Lung (tissue), 11 donors: ENCODE measurements at regions not wholly inside any gene's neighbourhood (a gene's known extent, or its start where the extent isn't known, plus 50 kb on each side); places are given as distances from the start of the nearest gene placed in this dataset.

Experiments used
- ATAC-seq: fragments of 200-7000 bp; cut with Tn5 transposase; one replicate; pipeline ENCODE4 v1.9.1; 2020; ENCODE audit warnings: moderate number of reproducible peaks; ENCODE audit not compliant: insufficient read depth, low FRiP score
- DNase-seq, 3 donors: peaks; one replicate each; pipeline ENCODE4 v3.0.0-alpha.2; 2013 to 2017
- H3K27ac ChIP-seq, 2 donors: one replicate each; pipeline ENCODE4 v1.5.1; 2013; ENCODE audit warnings: mild to moderate bottlenecking in 2 of 2, moderate library complexity in 2 of 2, control low read depth in 1 of 2, inconsistent platforms in 1 of 2, low read depth in 1 of 2, low read length in 1 of 2
- H3K27me3 ChIP-seq, 3 donors: one replicate each; pipeline ENCODE4 v1.5.1; 2013; ENCODE audit warnings: low read length in 2 of 3; ENCODE audit not compliant: control insufficient read depth in 3 of 3, insufficient read depth in 3 of 3
- H3K36me3 ChIP-seq, 4 donors: one replicate each; pipeline ENCODE4 v1.5.1; 2013; ENCODE audit warnings: low read length in 4 of 4, mild to moderate bottlenecking in 1 of 4, moderate library complexity in 1 of 4; ENCODE audit not compliant: control insufficient read depth in 4 of 4, insufficient read depth in 4 of 4
- H3K4me1 ChIP-seq, 5 donors: one replicate each; pipeline ENCODE4 v1.5.1; 2013; ENCODE audit warnings: low read length in 5 of 5, mild to moderate bottlenecking in 2 of 5, moderate library complexity in 1 of 5; ENCODE audit not compliant: control insufficient read depth in 5 of 5, insufficient read depth in 5 of 5
- H3K4me3 ChIP-seq: one replicate; pipeline ENCODE4 v1.5.1; 2013; ENCODE audit warnings: mild to moderate bottlenecking, control low read depth, moderate library complexity
- H3K9ac ChIP-seq, 2 donors: one replicate each; pipeline ENCODE4 v1.5.1; 2013; ENCODE audit warnings: low read length in 2 of 2, control low read depth in 1 of 2; ENCODE audit not compliant: insufficient read depth in 1 of 2
- H3K9me3 ChIP-seq, 4 donors: one replicate each; pipeline ENCODE4 v1.5.1; 2013; ENCODE audit warnings: low read length in 3 of 4, mild to moderate bottlenecking in 1 of 4, moderate library complexity in 1 of 4; ENCODE audit not compliant: control insufficient read depth in 4 of 4, insufficient read depth in 3 of 4
- CTCF ChIP-seq: IDR thresholded peaks from 2 replicates; pipeline ENCODE4 v1.5.1; 2012; ENCODE audit warnings: mild to moderate bottlenecking; ENCODE audit errors: control extremely low read depth, extremely low read depth
- WGBS, 2 donors: extraction: QIAGEN DNeasy Blood & Tissue Kit; methylation state at CpG; one replicate each; pipeline ENCODE4 v1.1.7; 2013; 5-methylcytosine and 5-hydroxymethylcytosine counted together
- donor health status: control.
- donor health status: control.
- donor health status: Bipolar disorder and iron deficiency.
- donor health status: healthy.
- donor health status: DM: yes; HTN: yes; CAD: no.

- DNase-seq: no peak
- Histone ChIP-seq H3K27ac (no peak overlapping the region), H3K4me3 (no peak overlapping the region), H3K36me3 (no peaks in the 10 kb centered on the region), H3K27me3 (no peaks in the 10 kb centered on the region), H3K4me1 (peaks cover 0 to 9% (median 0%) of the 10 kb centered on the region in 5 donors), H3K9ac (no peak overlapping the region), H3K9me3 (peaks cover 0 to 6% (median 1%) of the 10 kb centered on the region in 4 donors)
- 50 to 66% methylated on average over 5 of the region's 5 CpGs for WGBS, 2 donors
- ATAC-seq: no peak
- TF ChIP-seq CTCF: no peak
Observed at GRCh38 chr16:49914657-49915056, 58.7 kb upstream of the ZNF423 start.

DNA sequence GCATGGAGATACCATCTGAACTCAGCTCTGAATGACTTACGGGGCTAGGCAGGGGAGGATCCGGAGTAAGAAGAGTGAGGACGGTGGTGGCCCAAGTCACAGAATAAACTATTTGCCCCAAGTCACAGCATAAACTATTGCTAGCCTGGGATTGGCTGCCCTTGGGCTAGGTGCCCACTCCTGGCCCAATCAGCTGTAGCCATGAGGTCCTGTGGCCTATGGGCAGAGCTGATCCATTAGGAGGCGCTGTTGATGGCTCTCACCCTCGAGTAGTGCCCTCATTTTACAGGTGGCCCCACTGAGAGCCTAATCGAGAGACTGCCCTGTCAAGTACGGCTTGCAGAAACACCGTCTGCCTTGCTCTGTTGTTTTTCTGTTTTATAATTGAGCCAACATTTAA lies 62.3 kb upstream of the ZNF423 start:
- Histone ChIP-seq H3K4me1 (no peaks in the 10 kb centered on the region), H3K27ac (no peak overlapping the region), H3K9ac (no peak overlapping the region), H3K4me3 (no peak overlapping the region), H3K9me3 (peaks cover 0 to 2% (median 0%) of the 10 kb centered on the region in 4 donors), H3K27me3 (no peaks in the 10 kb centered on the region), H3K36me3 (no peaks in the 10 kb centered on the region)
- ATAC-seq (no peak), DNase-seq (no peak)
- TF ChIP-seq CTCF: no peak
- 88 to 95% methylated on average over 8 of the region's 8 CpGs for WGBS, 2 donors

DNA sequence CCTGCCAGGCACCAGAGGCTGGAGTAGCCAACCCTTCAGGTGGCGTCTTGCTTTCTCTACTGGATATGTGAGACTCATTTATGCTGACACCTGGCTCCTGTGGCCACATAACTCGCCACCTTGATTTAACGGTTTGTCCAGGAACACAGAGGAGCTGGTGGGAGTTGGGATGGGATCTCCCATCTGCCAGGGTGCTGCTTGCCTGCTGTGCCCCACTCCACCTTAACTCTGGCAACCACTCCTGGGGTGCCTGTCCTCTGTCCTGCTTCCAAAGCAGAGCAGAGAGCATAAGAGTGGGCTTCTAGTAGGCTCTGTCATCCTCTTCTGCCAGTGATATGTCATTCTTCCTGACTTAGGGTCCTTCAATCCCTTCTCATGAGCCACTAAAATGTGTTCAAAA lies 63.4 kb upstream of the ZNF423 start:
- H3K27me3 ChIP-seq: no peaks in the 10 kb centered on the region
- no peak overlapping the region for H3K27ac ChIP-seq
- TF ChIP-seq CTCF: no peak
- WGBS, 2 donors: 94 to 95% methylated on average over 3 of the region's 3 CpGs
- H3K4me1 ChIP-seq: no peaks in the 10 kb centered on the region
- H3K4me3 ChIP-seq: no peak overlapping the region
- H3K36me3 ChIP-seq: no peaks in the 10 kb centered on the region
- H3K9me3 ChIP-seq: no peaks in the 10 kb centered on the region
- ATAC-seq (no peak), DNase-seq (no peak)
- H3K9ac ChIP-seq: no peak overlapping the region

DNA sequence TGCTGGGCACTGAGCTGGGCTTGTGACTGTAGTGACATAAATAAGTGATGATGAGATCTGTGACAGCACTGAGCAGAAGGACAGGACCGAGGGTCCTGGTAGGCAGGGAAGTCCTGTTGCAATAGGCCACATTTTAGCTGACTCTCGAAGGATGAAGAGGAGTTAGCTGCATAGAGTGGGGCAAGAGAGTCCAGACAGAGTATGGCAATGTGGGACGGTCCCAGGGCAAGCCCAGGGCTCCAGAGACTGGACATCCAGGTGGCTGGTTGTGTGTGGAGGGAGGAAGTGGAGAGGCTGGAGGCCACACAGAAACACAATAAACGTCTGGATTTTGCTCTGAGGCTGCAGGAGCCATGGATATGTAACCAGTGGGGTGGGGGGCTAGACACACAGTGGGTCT lies 64.5 kb upstream of the ZNF423 start:
- no peaks in the 10 kb centered on the region for H3K27me3 ChIP-seq
- 83 to 86% methylated on average over 4 of the region's 4 CpGs for WGBS, 2 donors
- H3K9ac ChIP-seq: no peak overlapping the region
- no peaks in the 10 kb centered on the region for H3K9me3 ChIP-seq
- no peak overlapping the region for H3K27ac ChIP-seq
- no peak for ATAC-seq
- H3K36me3 ChIP-seq: no peaks in the 10 kb centered on the region
- no peaks in the 10 kb centered on the region for H3K4me1 ChIP-seq
- no peak for TF ChIP-seq CTCF
- no peak for DNase-seq
- no peak overlapping the region for H3K4me3 ChIP-seq
